Brain pericyte (primary cell): ENCODE measurements at regions not wholly inside any gene's neighbourhood (a gene's known extent, or its start where the extent isn't known, plus 50 kb on each side); places are given as distances from the start of the nearest gene placed in this dataset.
"Not testable (repeated sequence)": the region's sequence is repeated elsewhere in the genome, so short reads cannot be mapped to it uniquely, and the experiment has no call there.

ENCODE experiments used
- DNase-seq: peaks from one replicate; pipeline ENCODE4 v3.0.0-alpha.2; 2012; ENCODE audit warnings: low read depth, low spot score

DNA sequence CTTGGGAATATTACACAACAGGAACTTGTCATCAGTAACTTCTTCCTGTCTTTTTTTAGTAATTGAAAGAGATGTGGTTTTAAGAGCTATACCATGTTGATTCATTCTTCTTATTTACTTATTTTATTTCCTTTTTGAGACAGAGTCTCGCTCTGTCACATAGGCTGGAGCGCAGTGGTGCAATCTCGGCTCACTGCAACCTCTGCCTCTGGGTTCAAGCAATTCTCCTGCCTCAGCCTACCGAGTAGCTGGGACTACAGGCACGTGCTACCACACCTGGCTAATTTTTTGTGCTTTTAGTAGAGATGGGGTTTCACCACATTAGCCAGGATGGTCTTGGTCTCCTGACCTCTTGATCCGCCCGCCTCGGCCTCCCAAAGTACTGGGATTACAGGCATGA lies 1326.6 kb downstream of the DSC3 start:
- not testable (repeated sequence) for DNase-seq

- no peak for DNase-seq
Observed at GRCh38 chr18:29712785-29713184, 1329.8 kb downstream of the DSC3 start.

- no peak for DNase-seq
Observed at GRCh38 chr18:29711932-29712331, 1330.6 kb downstream of the DSC3 start.

DNA sequence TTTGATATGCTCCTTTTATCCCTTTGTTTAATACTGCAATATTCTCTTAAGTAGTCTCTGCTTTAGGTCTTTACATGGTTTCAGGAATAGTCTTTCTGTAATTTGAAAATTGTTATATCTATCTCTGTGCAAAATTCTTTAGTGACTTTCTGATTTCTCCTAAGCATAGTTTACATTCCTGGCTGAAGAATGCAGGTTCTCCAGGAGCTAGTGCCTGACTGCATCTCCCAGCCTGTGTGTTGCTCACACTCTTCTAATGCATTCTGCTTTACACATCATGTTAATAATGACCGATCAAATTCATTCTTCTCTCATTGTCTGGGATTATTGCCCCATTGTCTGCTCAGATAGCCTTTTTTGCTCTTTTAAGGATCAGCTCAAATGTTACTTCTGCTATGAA lies 1349.2 kb downstream of the DSC3 start:
- DNase-seq: no peak

GRCh38 chr18:29681578-29681977 lies 1361.0 kb downstream of the DSC3 start:
- DNase-seq: no peak

DNA sequence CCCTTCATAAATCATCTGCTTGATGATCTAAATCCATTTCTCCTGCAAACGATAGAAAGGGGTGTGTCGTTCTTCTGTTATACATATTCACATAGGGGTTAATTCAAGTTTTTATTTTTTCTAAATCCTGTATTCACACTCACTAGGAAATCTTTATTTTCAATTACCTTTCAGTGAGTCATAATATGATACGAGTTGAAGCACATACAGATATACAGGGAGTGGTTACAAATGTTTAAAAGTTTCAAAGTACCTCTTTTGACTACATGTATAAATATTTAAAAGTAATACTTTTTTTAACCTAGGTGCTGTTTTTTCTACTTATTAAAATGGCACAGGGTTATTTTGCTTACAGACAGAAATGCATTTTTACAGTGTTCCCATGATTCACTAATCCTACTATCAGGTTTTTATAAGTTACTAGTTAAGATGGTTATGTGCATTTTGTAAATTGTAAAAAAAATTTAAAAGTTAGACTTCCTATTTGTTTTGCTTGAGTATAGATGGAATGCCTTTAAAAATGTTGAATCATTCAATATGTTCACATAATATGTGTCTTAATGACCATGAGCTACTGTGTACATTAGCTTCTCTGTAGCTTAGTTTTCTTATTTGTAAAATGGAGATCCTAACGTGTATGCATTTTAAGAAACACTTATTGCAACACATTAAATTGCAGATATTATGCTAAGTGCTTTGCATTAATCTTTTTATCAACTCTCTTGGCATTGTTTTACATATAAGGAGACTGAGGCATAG lies 1378.1 kb downstream of the DSC3 start:
- DNase-seq: no peak

DNA sequence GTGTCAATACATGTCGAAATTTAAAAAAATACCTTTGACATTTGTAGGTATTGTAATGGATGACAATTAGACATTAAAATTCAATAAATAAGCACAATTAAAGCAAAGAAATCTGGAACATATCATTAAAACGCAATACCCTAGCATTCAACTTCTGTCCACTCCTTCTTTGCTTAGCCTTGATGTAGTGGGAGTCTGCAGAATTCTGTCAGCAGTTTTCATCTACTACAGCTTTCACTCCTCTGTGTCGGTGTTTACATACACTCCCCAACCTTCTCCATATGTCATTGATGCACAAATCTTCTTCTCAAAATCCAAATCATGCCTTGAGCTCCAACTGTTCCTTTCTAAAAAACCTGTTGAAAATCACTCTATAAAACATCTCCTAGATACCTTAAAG lies 1380.6 kb downstream of the DSC3 start:
- no peak for DNase-seq

DNA sequence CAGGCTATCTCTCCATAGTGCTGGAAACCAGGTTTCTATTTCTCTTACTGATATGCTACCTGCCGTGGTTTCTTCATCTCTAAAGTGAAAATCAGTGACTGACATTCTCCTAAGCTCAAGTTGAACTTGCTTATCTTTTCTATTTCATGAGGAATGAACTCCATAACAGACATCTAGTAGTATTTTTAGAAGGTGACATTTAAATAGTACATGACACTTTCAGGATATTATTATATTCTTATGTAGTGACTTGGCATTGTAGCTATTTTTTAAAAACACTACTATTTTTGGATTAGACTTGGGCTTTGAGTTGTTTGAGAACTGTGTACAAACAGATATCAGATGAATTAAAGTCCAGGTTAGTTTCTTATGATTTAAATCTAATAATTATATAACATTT lies 1381.8 kb downstream of the DSC3 start:
- DNase-seq: no peak

GRCh38 chr18:29653671-29654215 lies 1388.8 kb downstream of the DSC3 start:
- DNase-seq: no peak

DNA sequence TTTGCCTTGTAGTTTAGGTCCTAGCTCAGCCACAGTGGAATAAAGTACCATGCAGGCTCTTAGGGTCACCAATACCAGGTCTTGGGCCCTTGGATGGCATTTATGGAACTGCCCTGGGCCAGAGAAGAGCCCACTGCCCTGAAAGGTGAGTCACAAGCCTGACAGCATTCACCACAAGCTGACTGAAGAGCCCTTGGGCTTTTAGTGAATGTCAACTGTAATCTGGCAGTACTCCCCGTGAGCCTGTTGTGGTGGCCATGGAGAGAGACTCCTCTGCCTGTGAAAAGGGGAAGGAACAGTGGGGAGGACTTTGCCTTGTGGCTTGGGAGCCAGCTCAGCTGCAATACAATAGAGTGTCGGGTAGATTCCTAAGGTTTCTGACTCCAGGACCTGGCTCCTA lies 1389.7 kb downstream of the DSC3 start:
- no peak for DNase-seq

GRCh38 chr18:29651122-29651680 lies 1391.3 kb downstream of the DSC3 start:
- no peak for DNase-seq

DNA sequence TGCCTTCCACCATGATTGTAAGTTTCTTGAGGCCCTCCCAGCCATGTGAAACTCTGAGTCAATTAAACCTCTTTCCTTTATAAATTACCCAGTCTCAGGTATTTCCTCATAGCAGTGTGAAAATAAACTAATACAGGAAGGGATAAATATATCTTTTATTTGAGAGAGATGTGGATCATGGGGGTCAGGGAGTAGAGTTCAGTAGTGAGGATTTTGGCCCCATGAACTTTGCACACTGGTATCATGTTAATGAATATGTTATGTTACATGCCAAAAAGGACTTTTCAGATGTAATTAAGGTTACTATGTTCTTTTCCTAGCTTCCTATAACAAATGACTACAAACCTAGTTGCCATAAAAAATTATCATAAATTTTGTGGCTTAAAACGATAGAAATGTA lies 1393.7 kb downstream of the DSC3 start:
- DNase-seq: no peak

GRCh38 chr18:29647700-29648099 lies 1394.8 kb downstream of the DSC3 start:
- no peak for DNase-seq

DNA sequence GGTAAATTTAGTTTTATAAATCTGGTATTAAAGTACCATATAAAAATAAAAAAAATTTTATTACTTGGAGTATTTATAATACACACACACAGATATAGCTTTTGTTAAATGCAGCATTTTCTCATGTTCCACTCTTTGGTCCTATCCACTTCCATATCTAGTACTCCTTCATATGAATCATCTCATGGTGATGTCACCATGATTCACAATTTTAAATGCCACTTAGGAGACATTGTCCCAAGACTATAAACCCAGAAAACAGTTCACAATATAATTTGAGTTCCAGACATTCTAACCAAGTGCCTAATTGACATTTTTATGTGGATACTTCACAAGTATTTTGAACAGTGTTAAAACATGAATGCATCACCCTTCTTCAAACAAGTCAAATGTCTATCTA lies 1398.3 kb downstream of the DSC3 start:
- no peak for DNase-seq

DNA sequence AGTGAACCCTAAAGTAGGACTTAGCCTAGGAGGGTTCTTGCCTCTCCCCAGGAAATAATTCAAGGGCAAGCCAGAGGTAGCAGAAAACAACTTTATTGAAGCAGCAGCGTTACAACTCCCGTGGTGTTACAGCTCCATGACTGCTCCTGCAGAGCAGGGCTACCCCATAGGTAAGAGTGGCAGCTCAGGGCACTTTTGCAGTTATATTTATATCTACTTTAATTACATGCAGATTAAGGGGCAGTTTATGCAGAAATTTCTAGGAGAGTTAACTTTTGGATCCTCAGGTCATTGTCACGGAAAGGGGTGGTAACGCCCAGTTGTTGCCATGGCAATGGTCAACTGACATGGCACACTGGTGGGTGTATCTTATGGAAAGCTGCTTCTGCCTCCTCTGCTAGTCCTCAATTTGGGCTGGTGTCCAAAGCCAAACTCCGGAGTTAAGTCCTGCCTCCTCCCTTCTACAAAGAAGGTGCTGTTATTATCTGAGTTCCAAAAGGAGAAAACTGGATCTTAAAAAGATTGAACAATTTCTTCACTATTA lies 1413.0 kb downstream of the DSC3 start:
- no peak for DNase-seq

GRCh38 chr18:29626094-29626493 lies 1416.4 kb downstream of the DSC3 start:
- no peak for DNase-seq

GRCh38 chr18:29616867-29617266 lies 1425.7 kb downstream of the DSC3 start:
- no peak for DNase-seq

GRCh38 chr18:29608982-29609381 lies 1432.1 kb upstream of the CDH2 start:
- DNase-seq: no peak

GRCh38 chr18:29605365-29605764 lies 1428.4 kb upstream of the CDH2 start:
- DNase-seq: no peak

DNA sequence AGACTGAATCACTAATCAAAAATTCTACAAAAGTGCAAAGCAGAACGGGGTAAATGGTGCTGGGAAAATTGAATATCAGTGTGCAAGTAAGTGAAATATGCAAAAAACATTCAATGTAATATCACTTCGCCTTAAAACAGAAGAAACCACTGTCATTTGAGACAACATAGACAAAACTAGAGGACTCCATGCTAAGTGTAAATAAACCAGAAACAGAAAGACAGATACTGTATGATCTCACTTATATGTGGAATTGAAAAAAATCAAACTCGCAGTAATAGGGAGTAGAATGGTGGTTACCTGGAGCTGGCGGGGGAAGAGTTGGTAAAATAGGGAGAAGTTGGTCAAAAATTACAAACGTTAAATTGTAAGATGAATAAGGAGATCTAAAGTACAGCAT lies 1420.0 kb upstream of the CDH2 start:
- DNase-seq: no peak

- no peak for DNase-seq
Observed at GRCh38 chr18:29594493-29594892, 1417.6 kb upstream of the CDH2 start.

- no peak for DNase-seq
Observed at GRCh38 chr18:29588446-29589100, 1411.6 kb upstream of the CDH2 start.

DNA sequence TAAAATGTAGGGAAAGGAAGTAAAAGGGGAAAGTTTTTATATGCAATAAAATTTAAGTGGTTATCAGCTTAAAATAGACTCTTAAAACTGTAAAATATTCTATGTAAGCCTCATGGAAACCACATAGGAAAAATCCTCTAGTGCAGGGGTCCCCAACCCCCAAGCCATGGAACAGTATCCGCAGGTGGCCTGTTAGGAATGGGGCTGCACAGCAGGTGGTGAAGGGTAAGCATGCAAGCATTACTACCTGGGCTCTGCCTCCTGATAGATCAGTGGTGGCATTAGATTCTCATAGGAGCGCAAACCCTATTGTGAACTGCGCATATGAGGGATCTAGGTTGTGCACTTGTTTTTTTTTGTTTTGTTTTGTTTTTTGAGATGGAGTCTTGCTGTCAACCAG lies 1409.3 kb upstream of the CDH2 start:
- DNase-seq: no peak
